NOMO-1 treated with dmso at 0.1 percent for 144 hours (cell line): ENCODE measurements at regions not wholly inside any gene's neighbourhood (a gene's known extent, or its start where the extent isn't known, plus 50 kb on each side); places are given as distances from the start of the nearest gene placed in this dataset.

Source experiments
- DNase-seq: peaks from one replicate; lab custom pipeline; 2025; ENCODE audit not compliant: unreplicated experiment; lab: John Stamatoyannopoulos, UW

- no peak for DNase-seq
Observed at GRCh38 chr7:131011432-131011742, 277.4 kb upstream of the KLF14 start.

GRCh38 chr7:131011976-131012375 lies 278.0 kb upstream of the KLF14 start:
- DNase-seq, result no peak

GRCh38 chr7:131012477-131013031 lies 278.5 kb upstream of the KLF14 start:
- no peak for DNase-seq

GRCh38 chr7:131013716-131014115 lies 279.7 kb upstream of the KLF14 start:
- DNase-seq, result no peak

- no peak for DNase-seq
Observed at GRCh38 chr7:131014906-131015656, 281.1 kb upstream of the KLF14 start.

GRCh38 chr7:131015657-131015958 lies 281.6 kb upstream of the KLF14 start:
- no peak for DNase-seq

- DNase-seq, result no peak
Observed at GRCh38 chr7:131016230-131016629, 282.2 kb upstream of the KLF14 start.

GRCh38 chr7:131019351-131019750 lies 285.3 kb upstream of the KLF14 start:
- no peak for DNase-seq

- no peak for DNase-seq
Observed at GRCh38 chr7:131020759-131021261, 286.8 kb upstream of the KLF14 start.

- no peak for DNase-seq
Observed at GRCh38 chr7:131021460-131021859, 287.5 kb upstream of the KLF14 start.

- no peak for DNase-seq
Observed at GRCh38 chr7:131021902-131022301, 287.9 kb upstream of the KLF14 start.

- DNase-seq, result no peak
Observed at GRCh38 chr7:131026297-131027000, 292.4 kb upstream of the KLF14 start.

GRCh38 chr7:131027287-131027773 lies 293.3 kb upstream of the KLF14 start:
- no peak for DNase-seq

GRCh38 chr7:131028295-131028694 lies 294.3 kb upstream of the KLF14 start:
- no peak for DNase-seq

- no peak for DNase-seq
Observed at GRCh38 chr7:131029002-131029401, 295.0 kb upstream of the KLF14 start.

GRCh38 chr7:131031099-131031868 lies 296.4 kb upstream of the MKLN1 start:
- no peak for DNase-seq

- no peak for DNase-seq
Observed at GRCh38 chr7:131032786-131033185, 294.9 kb upstream of the MKLN1 start.

- DNase-seq, result no peak
Observed at GRCh38 chr7:131034166-131034881, 293.4 kb upstream of the MKLN1 start.

GRCh38 chr7:131035088-131035770 lies 292.4 kb upstream of the MKLN1 start:
- DNase-seq, result no peak

GRCh38 chr7:131038153-131038552 lies 289.5 kb upstream of the MKLN1 start:
- DNase-seq, result no peak
